GM18868 (cell line): ENCODE measurements at regions not wholly inside any gene's neighbourhood (a gene's known extent, or its start where the extent isn't known, plus 50 kb on each side); places are given as distances from the start of the nearest gene placed in this dataset.

Experiments
- ATAC-seq: cut with Tn5 transposase; IDR thresholded peaks from one replicate; pipeline ENCODE4 v1.9.1; 2021; ENCODE audit warnings: mild to moderate bottlenecking, moderate library complexity; ENCODE audit not compliant: unreplicated experiment

DNA sequence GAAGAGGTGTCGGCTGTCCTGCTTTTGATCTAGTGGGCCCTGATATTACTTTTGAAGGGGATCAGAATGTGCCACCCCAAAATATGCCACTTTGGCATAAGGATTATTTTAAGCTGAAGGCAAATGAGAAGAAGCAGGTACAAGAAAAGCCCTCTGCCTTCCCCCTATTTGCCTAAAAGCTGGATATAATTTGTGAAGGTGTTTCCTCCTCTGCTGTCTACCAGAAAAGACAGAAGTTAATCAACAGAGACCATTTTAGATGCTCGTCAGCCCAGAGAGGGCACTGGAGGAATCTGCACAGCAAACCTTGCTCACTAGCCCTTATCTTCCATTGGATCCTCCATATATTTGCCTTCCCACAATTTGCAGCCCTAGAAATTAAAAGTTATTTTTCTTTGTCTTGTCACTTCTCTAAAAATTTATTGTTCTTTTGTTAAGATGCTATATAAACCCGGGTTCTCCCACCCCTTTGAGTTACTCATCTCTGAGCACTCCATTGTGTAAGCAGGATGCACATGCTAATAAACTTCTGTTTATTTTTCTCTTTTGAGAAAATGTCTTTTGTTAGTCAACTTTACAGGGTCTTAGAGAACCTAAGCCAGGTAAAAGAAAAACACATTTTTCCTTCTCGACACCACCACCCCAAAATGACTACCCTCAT, 163.2 kb upstream of the SLC1A4 start:
- ATAC-seq, result no peak

DNA sequence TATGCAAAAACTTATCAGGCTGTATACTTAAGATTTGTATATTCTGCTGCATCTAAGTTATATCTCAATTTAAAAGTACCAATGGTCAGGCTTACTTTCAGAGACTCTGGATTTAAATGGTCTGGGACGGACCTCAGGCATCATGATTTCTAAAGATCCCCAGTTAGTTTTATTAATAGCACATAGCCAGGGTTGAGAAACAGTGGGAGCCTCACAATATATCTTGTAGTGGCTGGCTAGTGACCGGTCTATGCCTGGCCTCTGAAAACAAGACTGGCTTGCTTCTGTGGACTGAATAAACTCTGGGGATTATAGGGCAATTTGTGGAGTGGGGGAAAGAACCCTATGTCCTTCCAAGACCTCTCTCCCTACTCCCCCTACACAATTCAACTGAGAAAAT, 162.5 kb upstream of the SLC1A4 start:
- no peak for ATAC-seq

DNA sequence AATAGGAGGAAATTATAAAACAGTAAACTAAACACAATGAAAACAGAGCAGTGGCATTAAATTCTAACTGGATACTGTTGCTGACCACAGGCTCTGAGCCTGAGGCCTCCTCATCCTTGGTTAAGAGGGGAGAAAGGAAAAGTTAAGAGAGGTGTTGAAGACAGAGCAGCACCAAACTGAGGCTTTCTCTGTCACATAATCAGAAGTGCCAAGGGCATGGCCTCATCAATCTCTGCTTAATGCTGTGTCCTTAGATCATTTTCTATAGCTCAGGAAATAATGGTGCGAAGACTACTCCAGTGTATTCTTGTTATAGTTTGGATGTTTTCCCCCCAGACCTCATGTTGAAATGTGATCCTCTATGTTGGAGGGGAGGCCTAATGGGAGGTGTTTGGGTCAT, 160.9 kb upstream of the SLC1A4 start:
- no peak for ATAC-seq

DNA sequence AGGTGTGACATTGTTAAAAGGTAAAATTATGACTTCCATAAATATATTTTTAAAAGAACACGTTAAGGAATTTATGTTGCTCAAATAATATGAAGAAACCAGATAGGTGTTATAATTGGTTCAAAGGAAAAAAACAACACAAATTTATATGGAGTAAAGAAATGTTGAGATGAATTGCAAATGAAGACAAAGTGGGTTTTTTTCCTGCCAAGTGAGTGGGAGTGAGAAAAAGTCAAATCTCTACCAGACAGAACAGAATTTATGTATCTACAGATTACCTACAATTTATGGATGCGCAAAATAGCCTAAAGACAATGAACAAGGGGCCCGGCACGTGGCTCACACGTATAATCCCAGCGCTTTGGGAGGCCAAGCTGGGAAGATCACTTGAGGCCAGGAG, 159.7 kb upstream of the SLC1A4 start:
- ATAC-seq, result no peak

DNA sequence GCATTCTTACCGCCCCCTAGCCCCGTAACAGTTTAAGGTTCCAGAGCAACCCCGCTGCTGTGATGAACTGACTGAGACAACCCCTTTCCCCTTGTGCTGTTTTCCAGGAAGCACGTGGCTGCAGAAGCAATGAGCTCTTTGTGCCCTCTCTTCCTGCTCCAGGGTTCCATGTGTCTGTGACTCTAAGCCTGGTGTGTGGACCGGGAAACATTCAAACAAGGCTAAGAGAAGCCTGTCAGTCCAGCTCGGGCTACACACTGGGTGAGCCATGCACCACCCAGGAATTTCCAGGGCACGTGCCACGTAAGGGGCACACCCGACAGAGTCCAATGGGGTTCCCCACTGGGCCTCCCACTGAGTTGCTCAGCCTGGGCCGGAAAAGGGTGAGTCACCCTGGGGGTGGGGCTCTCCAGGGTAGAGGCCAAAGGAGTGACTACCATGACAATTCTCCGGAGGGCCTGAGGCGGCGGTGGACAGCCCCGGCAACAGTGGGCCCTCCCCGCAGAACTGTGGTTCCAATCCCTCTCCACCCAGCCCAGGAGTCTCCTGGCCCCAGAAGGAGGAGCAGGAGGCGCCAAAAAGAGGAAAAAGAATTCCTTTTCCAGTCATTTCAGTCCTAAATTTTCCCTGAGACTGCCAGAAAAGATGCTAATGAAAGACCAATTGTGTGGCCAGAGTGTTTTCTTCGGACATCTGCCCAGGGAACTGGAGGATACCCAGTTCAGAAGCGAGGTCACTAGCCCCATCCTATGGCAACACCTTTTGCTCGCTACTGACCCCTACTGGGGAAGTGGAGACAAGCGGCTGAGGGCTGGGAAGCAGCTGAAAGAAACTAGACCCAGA, 157.8 kb upstream of the SLC1A4 start:
- ATAC-seq, result peak; percentile 94

DNA sequence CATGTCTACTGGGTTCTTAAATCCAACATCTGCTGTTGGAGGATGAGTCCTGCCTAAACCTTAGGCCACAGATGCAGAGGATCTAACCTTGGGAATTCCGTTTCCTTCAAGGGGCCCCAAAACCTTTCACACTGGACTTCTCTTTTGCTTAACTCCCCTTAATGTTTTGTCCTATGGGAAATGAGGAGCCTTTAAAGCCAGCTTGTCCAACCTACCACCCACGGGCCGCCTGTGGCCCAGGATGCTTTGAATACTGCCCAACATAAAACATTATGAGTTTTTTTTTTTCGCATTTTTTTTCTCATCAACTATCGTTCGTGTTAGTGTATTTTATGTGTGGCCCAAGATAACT, 157.2 kb upstream of the SLC1A4 start:
- no peak for ATAC-seq

DNA sequence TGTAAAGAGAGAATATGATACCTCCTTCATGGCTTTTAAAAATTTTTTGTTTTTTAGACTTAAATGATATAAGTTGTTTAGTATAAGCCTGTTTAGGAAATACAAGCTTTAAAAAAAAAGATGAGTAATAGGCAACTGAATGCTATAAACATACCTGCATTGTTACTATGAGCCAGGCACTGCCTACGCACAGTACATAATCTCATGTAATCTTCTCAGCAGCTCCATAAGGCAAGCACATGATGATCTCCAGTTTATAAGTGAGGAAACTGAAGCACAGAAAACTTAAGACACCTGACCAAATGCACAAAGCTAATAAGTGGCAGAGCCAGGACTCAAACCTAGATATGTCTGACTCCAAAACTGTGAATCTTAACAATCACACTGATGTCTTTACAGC, 156.3 kb upstream of the SLC1A4 start:
- no peak for ATAC-seq

DNA sequence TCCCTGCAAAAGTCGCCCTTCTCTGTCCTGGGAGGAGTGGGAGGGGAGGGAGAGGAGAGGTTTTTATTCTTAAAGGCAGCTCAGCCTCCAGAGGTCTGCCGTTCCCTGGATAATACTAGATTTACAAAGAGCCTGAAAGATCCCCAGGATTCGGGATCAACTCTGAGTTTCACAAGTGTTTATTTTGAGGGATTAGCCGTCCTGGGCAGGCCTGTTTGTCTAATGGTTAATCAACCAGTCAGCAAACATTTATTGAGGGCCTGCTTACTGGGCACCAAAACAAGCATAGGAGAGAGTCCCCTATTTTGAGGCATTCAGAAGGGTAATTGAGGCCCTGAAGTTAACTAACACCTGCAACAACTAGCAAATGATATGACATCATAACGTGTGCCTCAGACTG, 152.6 kb upstream of the SLC1A4 start:
- no peak for ATAC-seq

DNA sequence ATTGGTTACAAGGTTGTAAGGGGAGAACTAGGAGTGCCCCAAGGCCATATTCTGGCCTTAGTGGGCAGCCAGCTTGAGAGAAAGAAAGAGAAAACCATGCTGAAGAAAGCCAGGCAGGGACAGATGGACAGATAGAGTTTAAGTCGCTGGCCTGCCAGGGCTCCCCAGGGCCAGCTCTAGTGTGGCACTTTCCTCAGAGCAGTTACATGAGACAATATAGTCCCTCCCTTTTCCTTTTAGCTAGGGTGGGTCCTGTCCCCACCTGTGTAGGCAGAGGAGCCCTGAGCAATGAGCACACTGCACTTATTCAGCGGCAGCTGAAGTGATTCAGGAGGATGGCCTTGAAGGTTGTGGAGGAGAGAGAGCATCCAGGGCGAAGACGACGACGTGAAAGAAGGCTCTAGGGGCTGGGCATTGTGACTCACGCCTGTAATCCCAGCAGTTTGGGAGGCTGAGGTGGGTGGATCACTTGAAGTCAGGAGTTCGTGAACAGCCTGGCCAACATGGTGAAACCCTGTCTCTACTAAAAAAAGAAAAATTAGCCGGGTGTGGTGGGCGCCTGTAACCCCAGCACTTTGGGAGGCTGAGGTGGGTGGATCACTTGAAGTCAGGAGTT, 152.0 kb upstream of the SLC1A4 start:
- ATAC-seq, result no peak

DNA sequence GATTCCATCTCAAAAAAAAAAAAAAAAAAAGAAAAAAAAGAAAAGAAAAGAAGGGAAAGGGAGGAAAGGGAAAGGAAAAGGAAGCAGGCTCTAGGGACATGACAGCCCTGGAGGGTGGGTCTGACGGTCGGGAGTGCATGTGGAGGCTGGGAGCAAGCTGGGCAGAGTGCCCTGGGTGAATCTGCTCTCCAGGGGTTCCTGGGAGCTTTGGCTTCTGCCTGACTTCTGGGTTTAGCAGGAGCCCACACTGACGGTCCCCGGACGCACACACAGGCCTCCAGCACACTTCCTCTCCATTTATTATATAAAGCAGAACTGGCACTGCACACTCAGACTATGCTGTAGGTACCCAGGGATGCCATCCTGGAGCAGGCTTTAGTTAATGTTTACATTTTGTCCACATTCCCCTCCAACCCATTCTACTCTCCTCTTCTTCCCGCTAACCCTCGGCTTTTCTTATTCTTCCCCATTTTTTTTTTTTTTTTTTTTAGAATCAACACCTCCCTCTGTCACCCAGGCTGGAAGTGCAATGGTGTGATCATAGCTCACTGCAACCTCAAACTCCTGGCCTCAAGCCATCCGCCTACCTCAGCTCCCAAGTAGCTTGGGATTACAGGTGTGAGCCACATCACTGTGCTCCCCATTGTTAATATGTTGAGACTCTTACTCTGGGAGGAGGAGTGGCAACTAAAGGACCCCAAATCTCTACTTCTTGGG, 151.1 kb upstream of the SLC1A4 start:
- no peak for ATAC-seq

DNA sequence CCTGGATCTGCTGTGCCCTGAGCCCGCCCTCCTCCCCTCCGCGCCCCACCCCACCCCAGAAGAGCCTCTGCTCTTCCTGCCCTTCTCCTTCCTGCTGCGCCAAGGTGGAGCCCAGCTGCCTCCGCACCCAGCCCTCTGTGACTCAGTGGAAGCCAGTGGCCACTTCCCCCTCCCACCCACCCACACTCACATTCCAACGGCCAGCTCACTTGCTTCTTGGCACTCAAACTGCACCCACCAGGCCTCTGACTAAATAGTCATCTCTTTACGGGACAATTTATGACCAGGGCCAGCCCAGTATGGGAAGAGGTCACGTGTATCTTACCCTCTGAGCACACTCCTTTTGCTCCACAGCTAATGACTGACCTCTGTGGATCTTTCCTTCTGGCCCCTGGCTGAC, 150.4 kb upstream of the SLC1A4 start:
- no peak for ATAC-seq

DNA sequence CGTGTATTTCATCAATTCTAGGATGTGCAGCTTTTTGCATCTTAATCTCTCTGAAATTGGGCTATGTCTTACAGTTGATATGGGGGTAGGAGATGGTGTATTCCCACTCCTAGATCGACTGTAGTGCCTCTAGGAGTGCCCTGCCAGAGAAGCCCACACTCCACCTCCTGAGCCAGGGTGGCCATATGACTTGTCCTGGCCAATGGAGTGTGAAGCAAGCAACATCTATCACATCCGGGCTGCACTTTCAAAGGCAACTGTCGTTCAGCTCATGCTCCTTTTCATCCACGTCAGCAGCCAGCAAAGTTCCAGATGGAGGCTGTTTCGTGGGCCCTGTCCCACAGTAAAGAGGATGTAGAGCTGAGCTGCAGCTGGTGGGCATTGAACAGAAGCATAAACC, 149.4 kb upstream of the SLC1A4 start:
- ATAC-seq, result peak; percentile 91

DNA sequence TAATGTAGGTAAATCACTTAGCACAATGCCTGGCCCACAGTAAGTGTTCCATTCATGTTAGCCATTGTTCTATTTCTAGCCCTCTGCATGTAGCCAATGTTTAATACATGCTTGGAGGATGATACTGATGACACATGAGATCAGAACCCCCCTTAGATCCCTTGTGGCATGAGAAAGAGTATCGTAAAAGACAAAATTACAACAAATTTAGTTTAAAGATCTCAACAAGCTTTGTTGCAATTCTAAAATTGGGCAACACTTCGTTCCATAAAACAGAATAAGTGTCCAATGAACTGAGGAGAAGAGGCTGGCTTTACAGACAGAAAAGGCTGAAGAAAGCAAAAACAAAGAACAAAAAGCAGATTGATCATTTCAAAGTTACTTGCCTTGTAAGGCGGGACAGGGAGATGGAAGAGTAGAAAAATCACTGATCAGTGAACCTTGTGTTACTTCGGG, 148.7 kb upstream of the SLC1A4 start:
- no peak for ATAC-seq

DNA sequence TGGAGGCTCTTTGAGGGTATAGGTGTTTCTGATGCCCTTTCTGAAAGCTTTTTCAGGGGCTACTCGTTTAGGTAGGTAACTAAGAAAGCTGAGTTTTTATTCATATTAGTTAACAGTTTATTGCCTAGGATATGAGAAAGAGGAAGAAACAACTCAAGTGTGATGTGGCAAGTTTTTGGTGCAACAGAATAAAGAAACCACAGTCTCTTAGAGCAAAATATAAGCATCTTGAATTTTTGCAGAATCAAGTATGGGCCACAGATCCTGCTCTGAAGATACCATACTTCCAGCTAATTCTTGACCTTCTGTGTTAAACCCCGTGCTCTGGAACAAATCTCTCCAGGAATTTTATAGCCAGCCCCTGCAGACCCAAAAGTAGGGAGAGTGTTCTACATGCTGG, 147.7 kb upstream of the SLC1A4 start:
- no peak for ATAC-seq

DNA sequence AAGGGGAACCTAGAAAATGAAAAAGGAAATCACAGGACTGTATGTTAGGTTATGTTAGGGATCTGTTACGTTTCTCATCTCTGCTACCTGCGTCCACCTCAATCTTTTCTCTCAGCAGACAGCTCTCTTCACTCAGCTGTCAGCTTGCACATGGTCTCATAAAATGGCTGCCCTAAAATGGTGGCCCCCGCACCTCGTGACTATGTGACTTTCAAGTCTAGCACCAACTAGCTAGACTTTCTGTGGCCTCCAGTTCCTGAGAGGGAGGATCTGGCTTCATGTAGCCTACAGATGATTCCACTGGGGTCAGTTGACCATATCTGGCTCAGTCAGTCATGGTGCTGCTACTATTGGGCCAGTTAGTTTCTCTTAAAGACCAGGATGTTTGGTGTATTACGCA, 147.2 kb upstream of the SLC1A4 start:
- no peak for ATAC-seq

DNA sequence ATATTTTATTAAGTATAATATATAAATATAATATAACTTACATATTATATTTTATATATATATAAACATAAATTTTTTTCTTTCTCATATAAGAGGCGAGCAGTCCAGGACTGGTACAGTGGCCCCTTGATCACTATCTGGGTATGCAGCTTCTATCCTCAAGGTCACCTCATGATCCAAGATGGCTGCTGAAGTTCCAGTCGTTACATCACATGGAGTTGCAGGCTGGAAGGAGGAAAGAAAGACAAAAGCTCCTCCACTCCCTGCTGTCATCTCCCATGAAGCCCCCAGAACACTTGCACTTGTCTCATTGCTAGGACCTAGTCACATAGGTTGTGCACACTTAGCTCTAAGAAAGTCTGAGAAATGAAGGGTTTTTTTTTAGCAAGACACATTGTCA, 145.1 kb upstream of the SLC1A4 start:
- no peak for ATAC-seq

DNA sequence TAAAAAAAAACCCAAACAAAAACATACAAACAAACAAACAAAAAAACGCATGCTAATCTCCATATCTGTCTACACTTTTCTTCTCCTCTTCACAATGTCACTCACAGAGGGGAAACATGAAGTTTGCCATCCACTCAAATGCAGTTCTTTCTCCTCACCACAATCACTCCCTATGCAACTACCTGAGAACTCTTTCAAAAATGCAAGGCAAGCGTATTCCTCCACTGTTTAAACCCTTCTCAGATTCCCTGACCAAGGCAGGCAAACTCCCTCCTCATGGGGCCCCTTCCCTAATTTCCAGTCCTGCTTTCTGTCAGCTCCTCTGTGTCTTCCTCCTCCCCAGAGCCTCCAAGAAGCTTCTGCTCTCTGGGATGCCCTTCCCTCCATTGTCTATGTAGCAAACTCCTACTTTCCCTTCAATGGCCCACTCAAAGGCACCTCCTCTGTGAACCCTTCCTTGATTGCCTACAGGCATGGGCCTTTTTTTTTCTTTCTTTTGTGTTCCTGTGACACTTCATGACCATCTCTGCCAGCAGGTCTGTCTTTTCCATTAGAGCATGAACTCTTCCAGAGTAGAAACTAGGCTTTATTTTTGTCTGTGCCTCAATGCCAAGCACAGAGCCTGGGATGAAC, 143.8 kb upstream of the SLC1A4 start:
- no peak for ATAC-seq

DNA sequence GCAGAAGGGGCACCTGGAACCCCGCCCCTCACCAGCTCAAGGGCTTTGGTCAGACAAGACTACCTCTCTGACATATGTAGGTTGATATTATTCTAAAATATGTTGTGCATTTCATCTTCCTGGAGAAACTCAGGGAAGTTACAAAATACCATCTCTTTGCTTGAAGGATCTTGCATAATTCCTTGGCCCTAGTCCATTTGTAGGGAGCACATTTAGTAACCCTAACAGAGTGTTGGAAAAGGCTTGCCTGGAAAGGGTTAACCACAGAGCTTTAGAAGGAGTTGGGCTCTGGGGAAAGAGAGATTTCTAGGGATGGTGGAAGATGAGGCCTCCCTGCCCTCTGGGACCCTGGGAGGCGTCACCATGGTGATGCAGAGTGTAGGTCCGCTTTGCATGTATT, 143.0 kb upstream of the SLC1A4 start:
- ATAC-seq, result no peak

DNA sequence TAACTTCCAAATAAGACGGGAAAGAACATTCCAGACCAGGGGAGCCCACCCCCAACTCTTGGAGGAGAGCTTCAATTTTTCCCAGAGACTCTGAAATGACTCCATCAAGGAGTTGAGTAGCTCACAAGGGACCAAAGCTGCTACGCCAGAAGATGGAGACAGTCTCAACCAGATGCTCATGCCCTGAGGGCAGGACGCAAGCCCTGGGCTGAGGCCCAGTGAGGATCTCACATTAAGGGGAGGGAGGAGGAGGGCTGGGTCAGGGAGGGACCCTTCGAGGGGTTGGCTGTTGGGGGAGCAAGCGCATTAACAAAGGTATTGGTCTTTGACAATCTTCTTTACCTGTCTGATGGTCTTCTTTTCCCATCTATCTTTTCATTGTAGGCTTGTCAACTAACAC, 141.3 kb upstream of the SLC1A4 start:
- no peak for ATAC-seq

DNA sequence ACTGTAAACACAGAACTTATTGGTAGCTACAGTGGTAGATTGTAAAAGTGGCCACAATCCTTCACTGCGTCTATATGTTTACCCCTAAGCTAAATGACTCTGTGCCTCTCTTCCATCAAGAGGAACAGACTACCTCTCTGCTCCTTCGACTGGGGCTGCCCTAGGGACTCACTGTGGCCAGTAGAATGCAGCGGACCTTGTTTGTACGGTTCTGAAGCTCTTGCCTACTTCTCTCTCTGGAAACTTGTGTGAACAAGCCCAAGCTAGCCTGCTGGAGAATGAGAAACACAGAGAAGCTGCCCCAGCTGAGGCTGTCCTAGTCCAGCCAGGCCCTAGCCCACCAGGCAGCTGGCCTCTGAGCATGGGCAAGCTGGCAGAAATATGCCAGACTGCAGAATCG, 140.8 kb upstream of the SLC1A4 start:
- ATAC-seq, result no peak

DNA sequence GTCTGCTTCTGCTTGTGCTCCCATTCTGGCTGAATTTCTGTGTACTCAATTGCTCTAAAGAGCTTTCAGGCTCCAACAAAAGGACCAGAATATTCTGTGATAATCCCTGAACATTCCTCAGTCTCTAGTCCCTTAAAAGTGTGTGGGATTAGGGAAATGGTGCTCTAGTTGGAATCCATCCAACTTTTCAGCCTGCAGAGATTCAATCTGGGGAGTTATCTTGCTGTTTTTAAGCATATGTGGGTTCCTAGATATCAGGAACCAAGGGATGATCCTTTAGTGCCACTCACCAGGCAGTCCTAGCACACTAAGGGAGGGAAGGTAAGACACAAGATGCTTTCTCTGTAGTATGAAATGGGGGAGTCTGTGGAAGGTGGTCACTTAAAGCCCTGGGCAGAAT, 140.3 kb upstream of the SLC1A4 start:
- ATAC-seq, result no peak
